H9 (cell line): ENCODE measurements at regions not wholly inside any gene's neighbourhood (a gene's known extent, or its start where the extent isn't known, plus 50 kb on each side); places are given as distances from the start of the nearest gene placed in this dataset.

Experiments used
- DNase-seq: peaks from one replicate; pipeline ENCODE4 v3.0.0-alpha.2; 2017
- H2AFZ ChIP-seq: one replicate; pipeline ENCODE4 v1.6.1; 2013; ENCODE audit warnings: mild to moderate bottlenecking, low read length, control low read depth, moderate library complexity
- H2AK5ac ChIP-seq: 2 replicates; pipeline ENCODE4 v1.6.1; 2013; ENCODE audit warnings: low read length, control low read depth, mixed read lengths; ENCODE audit not compliant: insufficient read length
- H2BK120ac ChIP-seq: one replicate; pipeline ENCODE4 v1.6.1; 2013; ENCODE audit warnings: low read depth, mild to moderate bottlenecking, low read length, control low read depth, inconsistent platforms; ENCODE audit not compliant: poor library complexity, severe bottlenecking
- H2BK12ac ChIP-seq: 2 replicates; pipeline ENCODE4 v1.6.1; 2013; ENCODE audit warnings: low read length, control low read depth, mixed read lengths, low read depth; ENCODE audit not compliant: insufficient read length
- H2BK15ac ChIP-seq: 2 replicates; pipeline ENCODE4 v1.6.1; 2013; ENCODE audit warnings: low read depth, low read length, control low read depth
- H2BK20ac ChIP-seq: one replicate; pipeline ENCODE4 v1.6.1; 2013; ENCODE audit warnings: low read depth, mild to moderate bottlenecking, low read length, control low read depth, inconsistent platforms; ENCODE audit not compliant: poor library complexity, severe bottlenecking
- H2BK5ac ChIP-seq: 2 replicates; pipeline ENCODE4 v1.6.1; 2013; ENCODE audit warnings: low read length, control low read depth, mixed read lengths; ENCODE audit not compliant: insufficient read length
- H3K14ac ChIP-seq: 2 replicates; pipeline ENCODE4 v1.6.1; 2013; ENCODE audit warnings: low read length, control low read depth; ENCODE audit not compliant: insufficient read depth
- H3K18ac ChIP-seq: 2 replicates; pipeline ENCODE4 v1.6.1; 2013; ENCODE audit warnings: low read depth, mild to moderate bottlenecking, mixed read lengths, low read length, control low read depth; ENCODE audit not compliant: insufficient read length
- H3K23ac ChIP-seq: 2 replicates; pipeline ENCODE4 v1.6.1; 2013; ENCODE audit warnings: low read length, control low read depth, mixed read lengths, low read depth; ENCODE audit not compliant: insufficient read length
- H3K23me2 ChIP-seq: 2 replicates; pipeline ENCODE4 v1.6.1; 2013; ENCODE audit warnings: low read depth, mild to moderate bottlenecking, mixed read lengths, low read length, control low read depth; ENCODE audit not compliant: insufficient read length, poor library complexity, severe bottlenecking
- H3K27ac ChIP-seq: 2 replicates; pipeline ENCODE4 v1.5.1; 2013; ENCODE audit warnings: low read length, control low read depth, mixed read lengths, low read depth; ENCODE audit not compliant: insufficient read length
- H3K27me3 ChIP-seq: 2 replicates; pipeline ENCODE4 v1.6.1; 2013; ENCODE audit warnings: low read length, control low read depth, inconsistent platforms; ENCODE audit not compliant: insufficient read depth
- H3K4ac ChIP-seq: 2 replicates; pipeline ENCODE4 v1.6.1; 2013; ENCODE audit warnings: low read depth, mild to moderate bottlenecking, control low read depth, inconsistent platforms, low read length, moderate library complexity
- H3K4me1 ChIP-seq: 2 replicates; pipeline ENCODE4 v1.6.1; 2013; ENCODE audit warnings: low read length, control low read depth, inconsistent platforms; ENCODE audit not compliant: insufficient read depth
- H3K4me2 ChIP-seq: 2 replicates; pipeline ENCODE4 v1.6.1; 2013; ENCODE audit warnings: low read length, control low read depth, mixed read lengths; ENCODE audit not compliant: insufficient read length, insufficient read depth
- H3K56ac ChIP-seq: 2 replicates; pipeline ENCODE4 v1.6.1; 2013; ENCODE audit warnings: low read depth, mild to moderate bottlenecking, mixed read lengths, low read length, control low read depth; ENCODE audit not compliant: insufficient read length
- H3K79me1 ChIP-seq: 2 replicates; pipeline ENCODE4 v1.6.1; 2013; ENCODE audit warnings: low read depth, mild to moderate bottlenecking, moderate library complexity, low read length, control low read depth, inconsistent platforms; ENCODE audit not compliant: insufficient read depth, poor library complexity, severe bottlenecking
- H3K79me2 ChIP-seq: 2 replicates; pipeline ENCODE4 v1.6.1; 2013; ENCODE audit warnings: low read length, control low read depth, inconsistent platforms; ENCODE audit not compliant: insufficient read depth
- H3K9ac ChIP-seq: 2 replicates; pipeline ENCODE4 v1.6.1; 2013; ENCODE audit warnings: low read length, control low read depth, mixed read lengths; ENCODE audit not compliant: insufficient read length; ENCODE audit errors: extremely low read depth
- H3K9me3 ChIP-seq: one replicate; pipeline ENCODE4 v1.6.1; 2013; ENCODE audit warnings: low read depth, low read length, inconsistent platforms; ENCODE audit not compliant: control insufficient read depth
- H3T11ph ChIP-seq: one replicate; pipeline ENCODE4 v1.6.1; 2013; ENCODE audit warnings: mild to moderate bottlenecking, low read length, control low read depth, inconsistent platforms
- H4K20me1 ChIP-seq: one replicate; pipeline ENCODE4 v1.6.1; 2013; ENCODE audit not compliant: control insufficient read depth, insufficient read length, insufficient read depth
- H4K5ac ChIP-seq: 2 replicates; pipeline ENCODE4 v1.6.1; 2013; ENCODE audit warnings: low read depth, mild to moderate bottlenecking, mixed read lengths, low read length, control low read depth; ENCODE audit not compliant: insufficient read length
- H4K8ac ChIP-seq: replicated peaks from 2 replicates; pipeline ENCODE4 v1.6.1; 2013; ENCODE audit warnings: low read length, control low read depth, mixed read lengths, low read depth; ENCODE audit not compliant: insufficient read length
- H4K91ac ChIP-seq: 2 replicates; pipeline ENCODE4 v1.6.1; 2013; ENCODE audit warnings: low read depth, mild to moderate bottlenecking, moderate library complexity, mixed read lengths, low read length, control low read depth; ENCODE audit not compliant: insufficient read length
- H3K27ac Mint-ChIP-seq, 3 experiments: 2 replicates in 2 of 3; 3 replicates in 1 of 3; pipeline ENCODE4 v1.8.0; 2020 to 2021; ENCODE audit warnings: mixed read lengths in 3 of 3, mild to moderate bottlenecking in 1 of 3, moderate library complexity in 1 of 3
- H3K27me3 Mint-ChIP-seq: 2 replicates; pipeline ENCODE4 v1.8.0; 2021; ENCODE audit warnings: low read depth, mild to moderate bottlenecking, moderate library complexity, mixed read lengths
- H3K36me3 Mint-ChIP-seq, 3 experiments: 2 replicates in 2 of 3; 3 replicates in 1 of 3; pipeline ENCODE4 v1.8.0; 2020 to 2021; ENCODE audit warnings: low read depth in 3 of 3, mixed read lengths in 3 of 3; ENCODE audit not compliant: insufficient read depth in 1 of 3
- H3K4me1 Mint-ChIP-seq, 2 experiments: 2 replicates each; pipeline ENCODE4 v1.8.0; 2020; ENCODE audit warnings: mixed read lengths in 2 of 2
- H3K4me3 Mint-ChIP-seq, 2 experiments: 2 replicates in 1 of 2; 3 replicates in 1 of 2; pipeline ENCODE4 v1.8.0; 2020 to 2021; ENCODE audit warnings: mild to moderate bottlenecking in 2 of 2, mixed read lengths in 2 of 2, moderate library complexity in 1 of 2
- H3K9me3 Mint-ChIP-seq, 2 experiments: 2 replicates in 1 of 2; 3 replicates in 1 of 2; pipeline ENCODE4 v1.8.0; 2020; ENCODE audit warnings: mild to moderate bottlenecking in 2 of 2, mixed read lengths in 2 of 2, moderate library complexity in 1 of 2
- WGBS: extraction: QIAGEN DNeasy Blood & Tissue Kit; methylation state at CpG from one replicate; pipeline ENCODE4 v1.1.7; 2013; ENCODE audit warnings: missing lambda C conversion rate, low lambda C conversion rate, mixed read lengths; ENCODE audit not compliant: insufficient read length; ENCODE audit errors: extremely low coverage; 5-methylcytosine and 5-hydroxymethylcytosine counted together
- TF ChIP-seq, protein P1 (sequence below): fragments of 200-600 bp; sonication (generic); conservative IDR thresholded peaks from 3 replicates; pipeline ENCODE4 v1.8.0; 2021; ENCODE audit warnings: antibody characterized with exemption, mild to moderate bottlenecking

DNA sequence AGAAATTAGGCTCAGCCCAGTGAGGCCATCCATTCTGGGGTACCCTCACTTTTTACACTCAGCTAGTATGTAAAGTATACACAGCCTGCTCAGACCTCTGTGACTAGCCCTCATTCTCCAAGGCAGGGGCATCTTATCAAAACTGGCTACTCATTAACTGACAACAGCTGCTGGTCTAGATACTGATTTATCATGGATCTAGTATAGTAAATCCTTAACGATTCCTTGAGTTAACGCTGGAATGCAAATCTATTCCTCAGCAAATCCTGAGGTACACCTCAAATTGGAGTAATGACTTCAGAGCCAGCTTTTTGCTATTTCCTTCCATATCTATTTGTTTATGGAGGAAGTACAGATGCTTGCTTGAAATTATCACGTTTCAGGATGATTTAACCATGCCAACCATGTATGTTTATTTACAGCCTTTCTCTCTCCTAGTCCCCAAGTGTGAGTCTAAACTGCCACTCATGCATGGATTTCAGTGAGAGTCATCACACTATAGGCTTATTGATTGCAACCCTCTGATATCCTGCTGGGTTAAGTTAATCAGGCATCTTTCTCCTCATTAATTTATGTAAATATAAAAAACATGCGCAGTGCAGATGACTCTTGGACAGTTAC lies 70.2 kb upstream of the DOK6 start:
- H4K8ac ChIP-seq, result no peak overlapping the region
- H2BK20ac ChIP-seq, result no peak overlapping the region
- no peak overlapping the region for H3K4ac ChIP-seq
- no peaks in the 10 kb centered on the region for H3K9me3 ChIP-seq
- no peak overlapping the region for H3K27ac Mint-ChIP-seq
- H4K91ac ChIP-seq, result no peak overlapping the region
- peaks cover 0 to 3% of the 10 kb centered on the region in 2 experiments; a peak in 1 of 4 replicates for H3K4me1 Mint-ChIP-seq
- H4K20me1 ChIP-seq, result no peaks in the 10 kb centered on the region
- no peak overlapping the region for H3K56ac ChIP-seq
- no peak for DNase-seq
- no peak overlapping the region for H2BK120ac ChIP-seq
- WGBS, result no CpG with 5 or more reads among the region's 4 CpGs
- no peaks in the 10 kb centered on the region for H3K36me3 Mint-ChIP-seq
- no peak overlapping the region for H3K4me3 Mint-ChIP-seq
- H3K4me2 ChIP-seq, result no peak overlapping the region
- no peak overlapping the region for H3K9ac ChIP-seq
- no peak overlapping the region for H3K14ac ChIP-seq
- H3K23ac ChIP-seq, result no peak overlapping the region
- H2BK5ac ChIP-seq, result no peak overlapping the region
- H2BK15ac ChIP-seq, result no peak overlapping the region
- no peak overlapping the region for H4K5ac ChIP-seq
- no peak overlapping the region for H3K27ac ChIP-seq
- no peaks in the 10 kb centered on the region for H3K79me1 ChIP-seq
- no peak overlapping the region for H3K18ac ChIP-seq
- peaks cover 2% of the 10 kb centered on the region; the same call in 1 of the 2 replicates for H3K27me3 Mint-ChIP-seq
- no peaks in the 10 kb centered on the region for H3K27me3 ChIP-seq
- no peaks in the 10 kb centered on the region for H3K4me1 ChIP-seq
- H3K79me2 ChIP-seq, result no peaks in the 10 kb centered on the region
- no peak overlapping the region for H2AK5ac ChIP-seq
- no peak overlapping the region for H2BK12ac ChIP-seq
- no peaks in the 10 kb centered on the region for H3K23me2 ChIP-seq
- TF ChIP-seq, protein P1, sequence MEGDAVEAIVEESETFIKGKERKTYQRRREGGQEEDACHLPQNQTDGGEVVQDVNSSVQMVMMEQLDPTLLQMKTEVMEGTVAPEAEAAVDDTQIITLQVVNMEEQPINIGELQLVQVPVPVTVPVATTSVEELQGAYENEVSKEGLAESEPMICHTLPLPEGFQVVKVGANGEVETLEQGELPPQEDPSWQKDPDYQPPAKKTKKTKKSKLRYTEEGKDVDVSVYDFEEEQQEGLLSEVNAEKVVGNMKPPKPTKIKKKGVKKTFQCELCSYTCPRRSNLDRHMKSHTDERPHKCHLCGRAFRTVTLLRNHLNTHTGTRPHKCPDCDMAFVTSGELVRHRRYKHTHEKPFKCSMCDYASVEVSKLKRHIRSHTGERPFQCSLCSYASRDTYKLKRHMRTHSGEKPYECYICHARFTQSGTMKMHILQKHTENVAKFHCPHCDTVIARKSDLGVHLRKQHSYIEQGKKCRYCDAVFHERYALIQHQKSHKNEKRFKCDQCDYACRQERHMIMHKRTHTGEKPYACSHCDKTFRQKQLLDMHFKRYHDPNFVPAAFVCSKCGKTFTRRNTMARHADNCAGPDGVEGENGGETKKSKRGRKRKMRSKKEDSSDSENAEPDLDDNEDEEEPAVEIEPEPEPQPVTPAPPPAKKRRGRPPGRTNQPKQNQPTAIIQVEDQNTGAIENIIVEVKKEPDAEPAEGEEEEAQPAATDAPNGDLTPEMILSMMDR, result no peak
- H3K9me3 Mint-ChIP-seq, result no peaks in the 10 kb centered on the region; a peak in 1 of 5 replicates
- H2AFZ ChIP-seq, result no peak overlapping the region
- H3T11ph ChIP-seq, result no peak overlapping the region
